ENCODE measurements at regions not wholly inside any gene's neighbourhood (a gene's known extent, or its start where the extent isn't known, plus 50 kb on each side); places are given as distances from the start of the nearest gene placed in this dataset.

DNA sequence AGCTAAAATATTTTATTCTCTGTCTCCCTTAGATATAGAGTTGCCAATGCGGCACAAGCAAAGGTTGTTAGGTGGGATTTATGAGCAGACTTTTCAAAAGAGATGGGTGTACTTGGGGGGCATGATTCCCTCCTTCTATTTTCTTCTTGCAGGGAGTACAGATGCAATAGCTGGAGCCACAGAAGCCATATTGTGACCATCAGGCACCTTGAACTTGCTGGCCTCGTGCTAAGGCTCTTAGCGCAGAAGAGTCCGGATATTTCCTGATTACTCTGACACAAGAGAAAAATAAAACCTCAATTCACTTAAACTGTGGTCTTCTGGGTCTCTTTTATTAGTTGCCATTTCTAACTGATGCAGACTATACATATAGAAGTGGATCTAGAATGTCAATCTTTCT lies 547.4 kb downstream of the MIAT start:
- Histone ChIP-seq H3K27me3 (no peaks in the 10 kb centered on the region), H3K4me3 (no peak overlapping the region), H3K36me3 (no peaks in the 10 kb centered on the region), H3K27ac (no peak overlapping the region), H3K4me1 (peaks cover 15% of the 10 kb centered on the region), H3K9me3 (no peaks in the 10 kb centered on the region)
- no peak for DNase-seq (ENCODE audit: low spot score in 2 of 2)
- 96% methylated on average over 4 of the region's 4 CpGs for WGBS
- TF ChIP-seq CTCF (IDR thresholded peaks at IDR 0.05) = no peak
- no peak for TF ChIP-seq POLR2AphosphoS5 (IDR thresholded peaks at IDR 0.05)
- TF ChIP-seq EP300 (IDR thresholded peaks at IDR 0.05) = no peak
- no peak for TF ChIP-seq POLR2A (IDR thresholded peaks at IDR 0.05)

GRCh38 chr22:27205492-27206373 lies 548.3 kb downstream of the MIAT start:
- Histone ChIP-seq H3K36me3 (no peaks in the 10 kb centered on the region), H3K9me3 (no peaks in the 10 kb centered on the region), H3K27ac (no peak overlapping the region), H3K4me3 (no peak overlapping the region), H3K4me1 (peaks cover 15% of the 10 kb centered on the region), H3K27me3 (no peaks in the 10 kb centered on the region)
- no peak for DNase-seq (ENCODE audit: low spot score in 2 of 2)
- 75% methylated on average over 9 of the region's 9 CpGs for WGBS
- TF ChIP-seq POLR2AphosphoS5 (IDR thresholded peaks at IDR 0.05) (no peak), POLR2A (IDR thresholded peaks at IDR 0.05) (no peak), CTCF (IDR thresholded peaks at IDR 0.05) (no peak), EP300 (IDR thresholded peaks at IDR 0.05) (no peak)

GRCh38 chr22:27206374-27207133 lies 549.2 kb downstream of the MIAT start:
- Histone ChIP-seq H3K4me3 (no peak overlapping the region), H3K27ac (no peak overlapping the region), H3K27me3 (no peaks in the 10 kb centered on the region), H3K9me3 (no peaks in the 10 kb centered on the region), H3K36me3 (no peaks in the 10 kb centered on the region), H3K4me1 (peaks cover 15% of the 10 kb centered on the region)
- no peak for DNase-seq (ENCODE audit: low spot score in 2 of 2)
- no peak for TF ChIP-seq POLR2A (IDR thresholded peaks at IDR 0.05)
- no peak for TF ChIP-seq CTCF (IDR thresholded peaks at IDR 0.05)
- TF ChIP-seq POLR2AphosphoS5 (IDR thresholded peaks at IDR 0.05) = no peak
- WGBS = 62% methylated on average over 4 of the region's 4 CpGs

GRCh38 chr22:27207266-27207665 lies 549.9 kb downstream of the MIAT start:
- TF ChIP-seq CTCF (IDR thresholded peaks at IDR 0.05) (no peak), EP300 (IDR thresholded peaks at IDR 0.05) (no peak), POLR2AphosphoS5 (IDR thresholded peaks at IDR 0.05) (no peak), POLR2A (IDR thresholded peaks at IDR 0.05) (no peak)
- Histone ChIP-seq H3K27ac (no peak overlapping the region), H3K4me3 (no peak overlapping the region), H3K4me1 (peaks cover 18% of the 10 kb centered on the region), H3K27me3 (no peaks in the 10 kb centered on the region), H3K36me3 (no peaks in the 10 kb centered on the region), H3K9me3 (no peaks in the 10 kb centered on the region)
- no peak for DNase-seq (ENCODE audit: low spot score in 2 of 2)
- WGBS = 72% methylated on average over 5 of the region's 5 CpGs

DNA sequence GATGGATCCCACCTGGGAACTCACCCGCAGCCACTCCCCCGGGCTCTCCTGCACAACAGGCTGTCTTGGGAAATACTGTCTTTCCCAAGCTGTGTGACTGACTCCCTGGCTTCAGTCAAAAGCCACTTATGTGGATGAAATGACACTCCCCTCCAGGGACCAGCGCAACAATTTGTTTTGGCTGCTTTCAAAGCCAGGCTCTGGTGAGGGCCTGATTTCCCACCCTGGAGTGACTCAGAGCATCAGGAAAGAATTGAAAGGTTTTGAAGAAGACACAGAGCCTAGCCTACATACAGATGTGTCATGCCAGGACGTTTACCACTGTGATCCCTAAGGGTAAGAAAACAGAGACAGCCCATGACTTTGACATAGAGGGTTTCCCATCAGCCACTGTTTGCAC lies 550.5 kb downstream of the MIAT start:
- Histone ChIP-seq H3K9me3 (no peaks in the 10 kb centered on the region), H3K4me1 (peaks cover 17% of the 10 kb centered on the region), H3K4me3 (no peak overlapping the region), H3K36me3 (no peaks in the 10 kb centered on the region), H3K27ac (no peak overlapping the region), H3K27me3 (no peaks in the 10 kb centered on the region)
- WGBS = 52% methylated on average over 4 of the region's 4 CpGs
- DNase-seq (ENCODE audit: low spot score in 2 of 2) = no peak
- TF ChIP-seq CTCF (IDR thresholded peaks at IDR 0.05) (no peak), POLR2AphosphoS5 (IDR thresholded peaks at IDR 0.05) (peak in 2 of 3 donors; percentile 13 to 48), POLR2A (IDR thresholded peaks at IDR 0.05) (no peak)

Data from suprapubic skin (tissue), 4 donors.